ENCODE measurements at regions not wholly inside any gene's neighbourhood (a gene's known extent, or its start where the extent isn't known, plus 50 kb on each side); places are given as distances from the start of the nearest gene placed in this dataset.

- TF ChIP-seq EZH2phosphoT487 (IDR thresholded peaks at IDR 0.05; ENCODE audit: borderline replicate concordance) = no peak
- no peak for TF ChIP-seq CTCF (IDR thresholded peaks at IDR 0.05 in 2 of 3, conservative IDR thresholded peaks at IDR 0.05 in 1 of 3; ENCODE audit: borderline replicate concordance in 1 of 3, insufficient read depth in 1 of 3, low read depth in 2 of 3, low read length in 2 of 3)
- no peak for TF ChIP-seq POLR2A (IDR thresholded peaks at IDR 0.05; ENCODE audit: borderline replicate concordance, extremely low read depth, insufficient read depth, insufficient read length)
- no peak for TF ChIP-seq RAD21 (IDR thresholded peaks at IDR 0.05; ENCODE audit: low read depth)
- TF ChIP-seq ELF1 (IDR thresholded peaks at IDR 0.05; ENCODE audit: borderline replicate concordance, low read depth) = no peak
- no peak for TF ChIP-seq EZH2 (IDR thresholded peaks at IDR 0.05)
Observed at GRCh38 chr15:54820811-54821210, 375.9 kb downstream of the RSL24D1 start.

All from HCT116 (cell line).